NCI-H510A treated with DMSO at 0.1 percent for 48 hours (cell line): ENCODE measurements at regions not wholly inside any gene's neighbourhood (a gene's known extent, or its start where the extent isn't known, plus 50 kb on each side); places are given as distances from the start of the nearest gene placed in this dataset.

Experiments used
- DNase-seq: peaks from one replicate; lab custom pipeline; 2025; lab: John Stamatoyannopoulos, UW

DNA sequence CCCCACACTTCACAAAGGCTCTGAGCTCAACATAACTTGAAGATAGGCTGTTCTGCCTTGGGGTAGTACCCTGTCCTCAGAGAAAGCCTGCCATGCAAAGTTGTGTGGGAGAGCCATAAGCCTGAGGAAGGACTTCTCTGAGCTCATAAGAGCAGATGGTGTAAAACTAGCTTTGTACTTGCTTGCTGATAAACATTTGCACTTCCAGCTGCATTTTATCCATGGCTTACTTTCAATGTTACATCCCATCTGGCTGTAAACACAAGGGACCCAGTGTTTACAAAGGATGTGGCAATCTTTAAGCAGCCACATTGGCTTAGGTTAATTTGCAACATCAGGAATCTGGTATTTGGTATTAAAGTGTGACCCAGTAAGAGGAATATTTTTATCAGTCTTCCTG, 258.1 kb downstream of the IPO8 start:
- peak; percentile 12 for DNase-seq

- no peak for DNase-seq
Measured at GRCh38 chr12:30437044-30437443, 258.6 kb downstream of the IPO8 start.

DNA sequence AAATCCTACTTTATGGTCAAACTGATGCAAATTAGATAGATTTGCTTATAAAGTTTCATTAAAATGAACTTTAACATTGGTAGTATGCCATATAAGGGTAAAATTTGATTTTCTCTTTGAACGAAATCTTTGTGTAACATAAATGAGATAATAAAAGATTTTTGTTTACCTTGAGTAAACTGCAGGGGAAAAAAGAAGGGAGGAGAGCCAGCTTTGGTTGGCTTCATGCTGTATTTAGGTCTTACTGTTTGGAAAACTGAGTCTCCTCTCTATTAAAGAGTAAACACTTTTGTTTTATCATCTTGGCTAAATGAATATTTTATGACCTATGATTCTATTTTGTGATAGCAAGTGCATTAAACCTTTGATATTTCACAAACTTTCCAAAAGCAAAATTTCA, 267.6 kb downstream of the IPO8 start:
- no peak for DNase-seq

DNA sequence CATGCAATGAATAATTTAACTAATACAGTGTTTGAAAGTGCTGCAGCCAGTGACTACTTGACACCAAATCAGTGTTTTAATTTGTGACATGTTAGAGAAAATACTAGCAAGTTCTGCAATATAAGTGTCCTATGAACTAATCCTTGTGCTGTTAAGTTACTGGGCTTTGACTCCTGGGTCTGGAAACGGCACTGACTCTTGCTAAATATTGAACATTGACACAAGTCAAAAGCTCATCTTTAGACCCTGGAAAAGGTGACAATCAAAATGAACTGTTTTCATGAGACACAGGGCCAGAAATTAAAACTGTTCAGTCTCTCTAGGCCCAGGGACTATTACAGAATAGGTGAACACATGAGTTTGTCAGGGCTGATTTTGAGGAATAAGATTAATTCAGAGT, 268.1 kb downstream of the IPO8 start:
- DNase-seq: no peak

GRCh38 chr12:30425445-30425844, 270.2 kb downstream of the IPO8 start:
- no peak for DNase-seq

GRCh38 chr12:30423330-30423729, 272.3 kb downstream of the IPO8 start:
- DNase-seq: no peak

GRCh38 chr12:30422844-30423243, 272.8 kb downstream of the IPO8 start:
- no peak for DNase-seq

DNA sequence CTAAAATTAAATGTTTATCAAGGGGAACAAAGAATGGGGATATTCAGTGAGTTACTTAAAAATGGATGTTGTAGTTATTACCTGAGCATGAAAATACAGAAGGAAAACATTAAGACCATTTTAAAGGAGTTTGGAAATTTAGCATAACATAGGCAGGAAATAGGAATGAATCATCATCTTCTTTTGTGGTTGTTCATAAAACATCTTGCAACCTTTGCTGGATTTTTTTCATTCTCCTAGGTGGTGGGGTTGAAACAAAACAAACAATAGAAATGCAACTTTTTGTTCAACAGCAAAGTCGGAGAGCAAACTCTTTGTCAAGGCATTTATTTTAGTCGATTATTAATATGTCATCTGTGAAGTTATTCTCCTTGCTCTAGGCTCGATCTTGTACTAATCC, 275.1 kb downstream of the IPO8 start:
- DNase-seq: no peak

GRCh38 chr12:30417697-30418231, 277.9 kb downstream of the IPO8 start:
- no peak for DNase-seq

GRCh38 chr12:30416631-30417030, 279.0 kb downstream of the IPO8 start:
- no peak for DNase-seq

DNA sequence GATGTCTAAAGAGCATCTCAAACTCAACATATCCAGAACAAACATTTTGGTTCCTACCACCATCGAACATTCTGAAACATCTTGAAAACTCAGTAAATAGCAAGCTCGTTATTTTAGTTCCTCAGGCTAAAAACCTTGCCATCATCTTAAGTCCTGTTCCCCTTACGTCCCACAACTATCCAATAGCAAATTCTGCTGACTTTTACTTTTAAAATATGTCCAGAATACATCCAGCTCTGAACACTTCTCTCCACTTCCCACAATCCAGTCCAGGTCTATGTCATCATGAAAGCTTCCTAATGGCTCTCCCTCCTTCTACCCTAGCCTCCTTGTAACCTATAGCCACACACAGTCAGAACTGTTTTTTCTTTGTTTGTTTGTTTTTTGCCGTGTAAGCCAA, 279.9 kb downstream of the IPO8 start:
- DNase-seq: no peak

- no peak for DNase-seq
Measured at GRCh38 chr12:30414507-30414906, 281.2 kb downstream of the IPO8 start.

- DNase-seq: no peak
Measured at GRCh38 chr12:30400349-30400748, 295.3 kb downstream of the IPO8 start.

- no peak for DNase-seq
Measured at GRCh38 chr12:30399859-30400258, 295.8 kb downstream of the IPO8 start.

DNA sequence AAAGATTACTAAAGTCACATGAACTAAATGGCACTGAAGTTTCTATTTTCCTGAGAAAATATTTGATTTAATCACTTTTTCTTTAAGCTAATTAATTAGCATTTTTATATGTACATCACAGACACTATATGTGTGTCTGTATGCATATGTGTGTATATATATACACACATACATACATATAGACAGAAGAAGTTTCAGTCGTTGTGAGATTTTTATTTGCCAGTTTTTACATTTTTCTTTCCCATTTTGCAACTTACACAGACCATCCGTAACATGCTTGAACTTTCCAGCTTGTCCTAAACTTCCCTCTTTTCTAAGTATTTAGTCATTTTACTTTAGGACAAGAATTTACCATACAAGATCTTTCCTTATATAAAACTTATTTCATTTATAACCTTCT, 299.1 kb downstream of the IPO8 start:
- no peak for DNase-seq

DNA sequence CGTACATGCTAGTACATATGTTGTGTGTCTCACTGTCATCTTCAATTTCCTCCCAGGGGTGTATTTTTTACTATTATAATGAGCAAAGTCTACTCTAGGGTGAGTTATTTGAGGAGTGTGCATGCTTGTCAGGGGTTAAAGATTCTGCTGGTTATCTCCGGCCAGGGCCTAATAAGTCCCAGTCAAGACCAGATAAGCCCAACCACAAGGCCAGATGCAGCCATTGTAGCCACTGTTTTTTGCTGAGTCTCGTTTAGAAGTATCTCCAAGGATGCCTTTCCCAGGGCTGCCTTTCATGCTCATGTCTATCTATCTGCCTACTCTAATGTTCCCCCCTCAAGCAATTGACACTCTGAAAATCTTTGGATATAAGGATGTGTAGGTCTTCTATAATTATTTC, 300.5 kb downstream of the IPO8 start:
- DNase-seq: no peak

DNA sequence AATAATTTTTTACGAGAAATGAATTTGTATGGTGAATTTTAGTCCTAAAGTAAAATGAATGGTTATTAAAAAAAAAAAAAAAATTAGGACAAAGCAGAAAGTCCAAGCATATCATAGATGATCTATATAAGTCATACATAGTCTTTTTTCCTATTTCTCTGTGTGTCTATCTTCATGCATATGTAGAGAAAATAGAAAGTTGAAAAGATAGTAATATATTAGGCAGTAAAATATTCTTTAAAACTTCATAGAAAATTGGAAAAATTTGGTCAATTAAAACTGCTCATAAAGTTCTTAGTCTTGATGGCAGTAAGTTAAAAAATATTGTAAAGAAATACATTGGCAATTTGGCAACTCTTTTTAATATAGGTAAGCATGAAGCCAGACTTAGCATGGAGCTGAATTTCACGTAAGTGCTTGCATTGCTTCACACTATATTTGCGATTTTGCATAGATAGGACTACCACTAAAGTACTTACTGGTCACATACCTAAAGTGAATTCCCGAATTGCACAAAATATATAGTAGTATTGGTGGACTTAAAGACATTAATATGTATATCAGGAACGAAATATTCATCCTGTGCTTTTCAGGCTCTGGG, 303.8 kb downstream of the IPO8 start:
- no peak for DNase-seq

DNA sequence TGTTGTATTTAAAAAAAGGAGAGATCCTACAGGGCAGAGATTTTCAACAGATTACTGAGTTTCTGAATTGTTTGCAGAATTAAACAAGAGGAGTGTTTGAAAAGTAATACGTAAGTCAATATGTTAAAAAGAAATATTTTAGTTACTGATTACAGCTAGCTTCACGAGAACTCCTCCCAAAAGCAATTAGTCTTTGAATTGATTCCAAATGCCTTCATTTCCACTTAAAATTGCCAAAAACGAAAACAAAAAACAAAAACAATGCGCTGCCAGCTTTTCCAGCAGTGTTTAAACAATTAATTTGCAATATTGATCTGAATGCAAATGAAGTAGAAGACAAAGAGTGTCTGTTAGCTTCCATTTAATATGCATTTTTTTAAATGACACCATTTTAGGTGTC, 310.0 kb downstream of the IPO8 start:
- DNase-seq: no peak

- no peak for DNase-seq
Measured at GRCh38 chr12:30384976-30385375, 310.7 kb downstream of the IPO8 start.

DNA sequence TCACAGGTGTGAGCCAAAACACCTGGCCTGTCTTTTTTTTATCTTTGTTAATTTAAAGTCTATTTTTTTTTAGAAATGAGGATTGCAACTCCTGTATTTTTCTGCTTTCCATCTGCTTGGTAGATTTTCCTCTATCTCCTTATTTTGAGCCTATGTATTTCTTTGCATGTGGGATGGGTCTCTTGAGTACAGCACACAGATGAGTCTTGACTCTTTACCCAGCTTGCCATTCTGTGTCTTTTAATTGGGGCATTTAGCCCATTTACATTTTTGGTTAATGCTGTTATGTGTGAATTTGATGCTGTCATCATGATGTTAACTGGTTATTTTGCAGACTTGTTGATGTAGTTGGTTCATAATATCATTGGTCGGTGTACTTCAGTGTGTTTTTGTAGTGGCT, 317.4 kb downstream of the IPO8 start:
- no peak for DNase-seq

DNA sequence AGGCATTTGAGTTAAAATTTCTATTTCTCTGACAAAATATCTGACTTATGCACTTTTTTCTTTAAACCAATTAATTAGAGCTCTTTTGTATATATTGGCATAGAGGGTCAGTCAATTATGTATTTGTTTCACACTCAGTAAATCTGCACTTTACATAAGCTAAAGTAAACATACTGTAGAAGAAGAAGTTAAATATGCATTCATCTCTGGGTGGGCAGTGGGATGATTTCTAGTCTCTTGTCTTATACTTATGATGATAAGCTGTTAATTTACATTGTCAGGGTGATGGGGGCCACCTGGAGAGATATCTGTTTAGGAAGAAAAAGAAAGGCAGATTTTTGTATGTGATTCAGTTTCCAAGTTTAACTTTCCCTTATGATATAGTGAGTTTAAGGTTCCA, 330.8 kb downstream of the IPO8 start:
- DNase-seq: no peak

- peak; percentile 8 for DNase-seq
Measured at GRCh38 chr12:30361145-30361544, 334.5 kb downstream of the IPO8 start.

GRCh38 chr12:30358671-30359070, 337.0 kb downstream of the IPO8 start:
- no peak for DNase-seq

DNA sequence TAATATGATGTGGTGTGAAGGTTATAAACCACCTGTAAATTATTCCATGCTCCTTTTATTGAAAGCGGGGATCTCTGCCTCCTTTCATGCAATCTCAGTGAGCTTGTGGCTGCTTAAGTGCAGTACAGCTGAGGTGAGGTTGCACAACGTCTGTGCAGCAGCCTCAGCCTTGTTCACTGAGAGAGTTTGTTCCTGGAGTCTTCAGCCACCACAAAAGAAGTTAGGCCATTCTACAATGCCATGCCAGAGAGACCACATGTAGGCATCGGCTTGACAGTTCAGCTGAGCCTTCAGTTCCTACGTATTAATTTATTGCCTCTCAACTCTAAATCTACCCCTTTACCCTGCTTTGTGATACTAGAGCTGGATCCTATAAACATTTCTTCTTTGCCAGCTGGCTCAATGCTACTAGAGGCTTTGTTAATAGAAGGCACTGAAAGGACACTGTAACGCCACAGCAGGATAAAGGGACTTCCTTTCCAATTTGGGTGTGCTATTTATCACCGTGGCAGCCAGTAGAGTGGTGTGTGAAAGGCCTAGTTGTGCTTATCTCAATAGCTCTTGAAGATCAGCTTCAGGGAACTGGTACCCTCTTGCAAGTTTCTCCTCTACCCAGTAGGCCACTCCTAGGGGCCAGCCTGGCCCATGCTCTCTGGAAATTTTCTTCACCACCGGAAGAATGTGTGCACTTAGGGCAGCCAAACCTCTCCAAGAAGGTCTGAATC, 337.7 kb downstream of the IPO8 start:
- peak; percentile 1 for DNase-seq
